WERI-Rb-1 (cell line): ENCODE measurements at regions not wholly inside any gene's neighbourhood (a gene's known extent, or its start where the extent isn't known, plus 50 kb on each side); places are given as distances from the start of the nearest gene placed in this dataset.

Source experiments
- DNase-seq: peaks from one replicate; pipeline ENCODE4 v3.0.0-alpha.2; 2020
- H3K27ac ChIP-seq: fragments of 250-450 bp; sonication (Bioruptor Pico); 2 replicates; pipeline ENCODE4 v1.5.1; 2020; ENCODE audit warnings: mild to moderate bottlenecking, moderate library complexity
- H3K27me3 ChIP-seq: fragments of 250-450 bp; sonication (Bioruptor Pico); 2 replicates; pipeline ENCODE4 v1.5.1; 2021; ENCODE audit warnings: mild to moderate bottlenecking, low read depth, moderate library complexity; ENCODE audit not compliant: insufficient read depth, severe bottlenecking
- H3K36me3 ChIP-seq: fragments of 250-450 bp; sonication (Bioruptor Pico); 2 replicates; pipeline ENCODE4 v1.5.1; 2020; ENCODE audit warnings: mild to moderate bottlenecking, moderate library complexity
- H3K4me3 ChIP-seq: 2 replicates; pipeline ENCODE4 v1.5.1; 2011; ENCODE audit warnings: low read depth, mild to moderate bottlenecking, control low read depth, low read length
- H3K9me3 ChIP-seq: fragments of 250-450 bp; sonication (Bioruptor Pico); 2 replicates; pipeline ENCODE4 v1.5.1; 2021; ENCODE audit warnings: mild to moderate bottlenecking, moderate library complexity; ENCODE audit not compliant: severe bottlenecking
- CTCF ChIP-seq: IDR thresholded peaks from 2 replicates; pipeline ENCODE4 v1.5.1; 2011; ENCODE audit warnings: low read depth, mild to moderate bottlenecking, control low read depth, inconsistent platforms, low read length

DNA sequence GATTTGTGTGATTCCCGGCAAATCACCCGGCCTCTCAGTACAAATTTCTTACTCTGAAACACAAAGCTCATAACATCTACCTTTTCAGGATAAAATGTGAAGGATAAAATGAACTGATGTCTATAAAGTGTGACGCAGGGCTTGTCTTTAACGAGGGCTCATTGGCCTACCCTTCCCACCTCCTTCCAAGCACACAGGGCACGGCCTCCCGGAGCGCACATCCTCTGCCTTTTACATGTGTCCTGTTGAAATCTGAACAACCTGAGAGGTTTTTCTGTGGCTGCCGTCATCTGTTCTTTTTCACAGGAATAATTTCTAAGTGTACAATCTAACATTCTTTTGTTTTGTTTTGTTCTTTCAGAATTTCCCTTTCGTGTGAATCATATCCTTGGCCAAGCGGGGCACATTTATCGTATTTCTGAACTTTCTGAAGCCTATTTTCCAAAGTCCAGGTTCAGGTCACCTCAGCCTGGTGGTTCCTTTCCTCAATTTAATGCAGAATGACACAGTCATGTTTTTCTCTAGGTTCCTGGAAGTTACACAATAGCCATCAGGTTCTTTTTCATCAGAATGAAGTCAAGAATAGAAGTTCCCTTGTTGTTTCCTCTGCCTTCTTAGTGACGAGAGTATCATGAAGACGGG lies 53.1 kb upstream of the SPRY1 start:
- Histone ChIP-seq H3K4me3 (no peak overlapping the region), H3K27ac (no peak overlapping the region), H3K9me3 (no peaks in the 10 kb centered on the region), H3K36me3 (no peaks in the 10 kb centered on the region), H3K27me3 (no peaks in the 10 kb centered on the region)
- no peak for TF ChIP-seq CTCF
- no peak for DNase-seq

DNA sequence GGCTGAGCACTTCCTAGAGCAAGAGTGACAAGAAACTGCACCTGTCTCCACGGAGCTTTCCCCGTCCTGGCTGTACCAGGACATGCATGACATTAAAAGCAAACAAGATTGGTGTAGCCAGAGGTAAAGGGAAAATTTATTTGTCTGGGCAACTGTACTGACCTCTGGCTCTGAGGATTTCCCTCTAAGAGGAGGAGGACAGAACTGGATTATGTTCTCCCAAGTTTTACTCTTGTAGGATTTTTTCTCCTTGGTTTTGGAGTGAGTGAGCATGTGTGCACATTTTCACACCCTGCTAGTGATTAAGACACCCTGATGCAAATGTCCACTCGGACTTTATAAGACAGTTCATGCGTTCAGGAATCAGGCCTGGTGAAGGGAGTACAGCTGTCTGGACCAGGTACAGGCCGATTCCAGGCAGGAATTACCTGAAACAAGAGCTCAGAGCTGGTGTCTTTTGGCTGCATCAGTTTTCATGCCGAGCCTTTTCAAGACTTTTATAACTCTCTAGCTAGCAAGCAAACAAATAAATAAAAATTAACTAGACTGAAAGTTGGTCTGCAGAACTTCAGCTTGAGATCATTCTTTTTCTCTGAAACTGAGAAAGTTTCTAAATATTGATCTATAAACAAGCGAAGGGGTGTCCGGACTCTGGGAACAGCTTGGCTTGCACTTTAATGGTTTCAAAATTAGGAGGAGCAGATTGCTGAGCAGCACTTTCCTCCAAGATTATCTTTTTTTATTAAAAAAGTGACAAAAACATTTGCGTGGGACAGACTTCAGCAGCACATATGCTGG lies 51.3 kb upstream of the SPRY1 start:
- no peaks in the 10 kb centered on the region for H3K9me3 ChIP-seq
- no peak overlapping the region for H3K4me3 ChIP-seq
- TF ChIP-seq CTCF, result no peak
- no peaks in the 10 kb centered on the region for H3K27me3 ChIP-seq
- no peak for DNase-seq
- H3K27ac ChIP-seq, result no peak overlapping the region
- no peaks in the 10 kb centered on the region for H3K36me3 ChIP-seq

DNA sequence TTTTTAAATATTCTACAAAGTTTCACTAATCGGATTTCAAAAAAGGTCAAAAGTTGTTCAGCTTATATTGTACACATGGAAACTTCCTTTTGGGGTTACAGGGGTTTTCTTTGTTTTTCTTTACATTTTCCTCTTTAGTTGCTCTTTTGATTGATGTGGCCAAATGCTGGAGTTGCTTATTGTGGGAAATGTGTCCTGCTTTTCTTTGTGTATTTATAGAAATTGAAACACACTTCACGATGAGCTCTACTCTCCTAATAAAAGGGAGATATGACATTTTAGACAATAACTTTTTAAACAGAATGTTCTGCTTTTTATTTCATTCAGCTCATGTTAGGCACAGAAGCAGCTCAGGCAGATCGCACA lies 50.7 kb upstream of the SPRY1 start:
- no peak overlapping the region for H3K4me3 ChIP-seq
- H3K27ac ChIP-seq, result no peak overlapping the region
- TF ChIP-seq CTCF, result no peak
- no peaks in the 10 kb centered on the region for H3K9me3 ChIP-seq
- no peaks in the 10 kb centered on the region for H3K36me3 ChIP-seq
- H3K27me3 ChIP-seq, result no peaks in the 10 kb centered on the region
- DNase-seq, result no peak

- no peaks in the 10 kb centered on the region for H3K36me3 ChIP-seq
- H3K27ac ChIP-seq, result no peak overlapping the region
- no peak for DNase-seq
- no peaks in the 10 kb centered on the region for H3K9me3 ChIP-seq
- TF ChIP-seq CTCF, result no peak
- no peaks in the 10 kb centered on the region for H3K27me3 ChIP-seq
- no peak overlapping the region for H3K4me3 ChIP-seq
These were observed 50.2 kb upstream of the SPRY1 start for GRCh38 chr4:123346330-123346940.
